ENCODE measurements at regions not wholly inside any gene's neighbourhood (a gene's known extent, or its start where the extent isn't known, plus 50 kb on each side); places are given as distances from the start of the nearest gene placed in this dataset.

DNA sequence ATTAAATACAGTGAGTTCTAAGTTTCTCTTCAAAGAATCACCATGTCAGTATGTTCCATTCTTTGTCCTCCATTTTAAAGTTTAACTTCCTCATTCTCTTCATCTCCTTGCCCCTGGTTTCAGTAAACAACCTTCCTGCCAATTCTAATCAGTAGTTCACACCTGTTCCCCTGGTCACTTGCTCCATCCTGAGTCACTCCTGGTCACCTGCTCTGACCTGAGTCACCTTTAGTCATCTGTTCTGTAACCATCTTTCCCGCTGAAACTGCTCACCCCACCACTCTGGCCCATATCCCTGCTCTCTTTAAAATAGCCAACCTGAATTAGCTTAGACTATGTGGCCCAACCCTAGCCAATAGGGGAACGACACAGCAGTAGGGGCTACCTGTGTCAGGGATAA, 1447.4 kb upstream of the TMEM132C start:
- Mint-ChIP-seq H3K4me1 (no peaks in the 10 kb centered on the region), H3K9me3 (peaks cover 32 to 34% of the 10 kb centered on the region in 2 experiments), H3K27ac (no peak overlapping the region), H3K27me3 (ENCODE audit: low read depth) (no peaks in the 10 kb centered on the region; the same call in 1 of the 2 replicates), H3K36me3 (ENCODE audit: insufficient read depth in 1 of 3, low read depth in 3 of 3) (peaks cover 0 to 7% (median 7%) of the 10 kb centered on the region in 3 experiments; a peak in 5 of 7 replicates), H3K4me3 (no peak overlapping the region)
- H3K14ac ChIP-seq (ENCODE audit: insufficient read depth, low read length), result no peak overlapping the region
- TF ChIP-seq CTCF (conservative IDR thresholded peaks at IDR 0.05), result no peak
- H3K79me1 ChIP-seq (ENCODE audit: insufficient read depth, low read depth, low read length, poor library complexity, severe bottlenecking), result no peaks in the 10 kb centered on the region
- H3K56ac ChIP-seq (ENCODE audit: insufficient read length, low read depth, low read length), result no peak overlapping the region
- no peak for DNase-seq
- no peak overlapping the region for H3K27ac ChIP-seq (ENCODE audit: insufficient read length, low read depth, low read length)
- no peak overlapping the region for H2BK120ac ChIP-seq (ENCODE audit: low read depth, low read length, poor library complexity, severe bottlenecking)
- H3K23ac ChIP-seq (ENCODE audit: insufficient read length, low read depth, low read length), result no peak overlapping the region
- H3T11ph ChIP-seq (ENCODE audit: low read length), result no peak overlapping the region
- H4K8ac ChIP-seq (replicated peaks; ENCODE audit: insufficient read length, low read depth, low read length), result no peak overlapping the region
- H2BK12ac ChIP-seq (ENCODE audit: insufficient read length, low read depth, low read length), result no peak overlapping the region
- no peak overlapping the region for H3K18ac ChIP-seq (ENCODE audit: insufficient read length, low read depth, low read length)
- H2AK5ac ChIP-seq (ENCODE audit: insufficient read length, low read length), result no peak overlapping the region
- H3K23me2 ChIP-seq (ENCODE audit: insufficient read length, low read depth, low read length, poor library complexity, severe bottlenecking), result no peaks in the 10 kb centered on the region
- no peak overlapping the region for H2BK15ac ChIP-seq (ENCODE audit: low read depth, low read length)
- H2BK20ac ChIP-seq (ENCODE audit: low read depth, low read length, poor library complexity, severe bottlenecking), result no peak overlapping the region
- H3K9me3 ChIP-seq (ENCODE audit: control insufficient read depth, low read depth, low read length), result peaks cover 5% of the 10 kb centered on the region
- no peak overlapping the region for H2AFZ ChIP-seq (ENCODE audit: low read length)
- H4K20me1 ChIP-seq (ENCODE audit: control insufficient read depth, insufficient read depth, insufficient read length), result no peaks in the 10 kb centered on the region
- no peak overlapping the region for H4K5ac ChIP-seq (ENCODE audit: insufficient read length, low read depth, low read length)
- no peak overlapping the region for H3K4me2 ChIP-seq (ENCODE audit: insufficient read depth, insufficient read length, low read length)
- no CpG with 5 or more reads among the region's 2 CpGs for WGBS (ENCODE audit: extremely low coverage, insufficient read length, low lambda C conversion rate)
- H3K9ac ChIP-seq (ENCODE audit: extremely low read depth, insufficient read length, low read length), result no peak overlapping the region
- no peaks in the 10 kb centered on the region for H3K4me1 ChIP-seq (ENCODE audit: insufficient read depth, low read length)
- no peaks in the 10 kb centered on the region for H3K27me3 ChIP-seq (ENCODE audit: insufficient read depth, low read length)
- no peak overlapping the region for H3K4ac ChIP-seq (ENCODE audit: low read depth, low read length)
- H2BK5ac ChIP-seq (ENCODE audit: insufficient read length, low read length), result no peak overlapping the region
- H3K79me2 ChIP-seq (ENCODE audit: insufficient read depth, low read length), result no peaks in the 10 kb centered on the region
- H4K91ac ChIP-seq (ENCODE audit: insufficient read length, low read depth, low read length), result no peak overlapping the region

Measured in H9 (cell line).